GM12878 (cell line): ENCODE measurements at regions not wholly inside any gene's neighbourhood (a gene's known extent, or its start where the extent isn't known, plus 50 kb on each side); places are given as distances from the start of the nearest gene placed in this dataset.

Experiments used
- ATF7 ChIP-seq: fragments of 450-650 bp; IDR thresholded peaks from 2 replicates; pipeline ENCODE4 v1.6.1; 2016; ENCODE audit warnings: low read depth, mild to moderate bottlenecking
- EP300 ChIP-seq, 2 experiments: fragments of 150-350 bp in 1 of 2; IDR thresholded peaks; 2 replicates each; pipeline ENCODE4 v1.6.1; 2011 to 2012; ENCODE audit warnings: low read depth in 2 of 2, low read length in 2 of 2, borderline replicate concordance in 1 of 2, improper control_type of control experiment in 1 of 2, inconsistent platforms in 1 of 2; ENCODE audit not compliant: control insufficient read depth in 1 of 2
- ETV6 ChIP-seq, 2 experiments: fragments of 450-650 bp in 1 of 2; IDR thresholded peaks in 1 of 2; conservative IDR thresholded peaks in 1 of 2; 2 replicates each; pipeline ENCODE4 v1.6.1; 2014; ENCODE audit warnings: antibody characterized with exemption in 1 of 2, borderline replicate concordance in 1 of 2, low read depth in 1 of 2, mild to moderate bottlenecking in 1 of 2, moderate library complexity in 1 of 2
- FOS ChIP-seq: IDR thresholded peaks from 3 replicates; pipeline ENCODE4 v1.6.1; 2011; ENCODE audit warnings: borderline replicate concordance; ENCODE audit not compliant: insufficient read length; ENCODE audit errors: extremely low read depth
- GABPA ChIP-seq: IDR thresholded peaks from 2 replicates; pipeline ENCODE4 v1.6.1; 2014; ENCODE audit warnings: antibody characterized with exemption, low read depth, mild to moderate bottlenecking, inconsistent platforms
- IKZF1 ChIP-seq: fragments of 450-650 bp; conservative IDR thresholded peaks from 2 replicates; pipeline ENCODE4 v1.6.1; 2017; ENCODE audit warnings: antibody characterized with exemption, mild to moderate bottlenecking
- KAT2A ChIP-seq: conservative IDR thresholded peaks from 2 replicates; pipeline ENCODE4 v1.6.1; 2011; ENCODE audit warnings: low read depth, low read length; ENCODE audit not compliant: control insufficient read depth
- RAD21 ChIP-seq: IDR thresholded peaks from 2 replicates; pipeline ENCODE4 v1.6.1; 2011; ENCODE audit warnings: mild to moderate bottlenecking, low read depth, low read length, moderate library complexity; ENCODE audit not compliant: insufficient read depth
- SRF ChIP-seq, 2 experiments: IDR thresholded peaks; 2 replicates each; pipeline ENCODE4 v1.6.1; 2011; ENCODE audit warnings: low read depth in 2 of 2, low read length in 2 of 2, mild to moderate bottlenecking in 1 of 2, moderate library complexity in 1 of 2
- YBX1 ChIP-seq: fragments of 450-650 bp; IDR thresholded peaks from 2 replicates; pipeline ENCODE4 v1.6.1; 2016; ENCODE audit warnings: antibody characterized with exemption
- ZZZ3 ChIP-seq: IDR thresholded peaks from 2 replicates; pipeline ENCODE4 v1.6.1; 2011; ENCODE audit warnings: low read depth; ENCODE audit not compliant: control insufficient read depth, insufficient read length
- TF ChIP-seq, protein P1 (sequence below): IDR thresholded peaks from 2 replicates; pipeline ENCODE4 v1.6.1; 2012; ENCODE audit warnings: low read depth, low read length, improper control_type of control experiment
- TF ChIP-seq, protein P2 (sequence below), 3 experiments: IDR thresholded peaks in 2 of 3; conservative IDR thresholded peaks in 1 of 3; 2 replicates each; pipeline ENCODE4 v1.5.1; 2011; ENCODE audit warnings: low read depth in 3 of 3, low read length in 3 of 3, mild to moderate bottlenecking in 3 of 3, control low read depth in 2 of 3, moderate library complexity in 2 of 3, inconsistent platforms in 1 of 3, mixed read lengths in 1 of 3; ENCODE audit not compliant: control insufficient read depth in 2 of 3, insufficient read depth in 1 of 3; ENCODE audit errors: extremely low read depth in 1 of 3

DNA sequence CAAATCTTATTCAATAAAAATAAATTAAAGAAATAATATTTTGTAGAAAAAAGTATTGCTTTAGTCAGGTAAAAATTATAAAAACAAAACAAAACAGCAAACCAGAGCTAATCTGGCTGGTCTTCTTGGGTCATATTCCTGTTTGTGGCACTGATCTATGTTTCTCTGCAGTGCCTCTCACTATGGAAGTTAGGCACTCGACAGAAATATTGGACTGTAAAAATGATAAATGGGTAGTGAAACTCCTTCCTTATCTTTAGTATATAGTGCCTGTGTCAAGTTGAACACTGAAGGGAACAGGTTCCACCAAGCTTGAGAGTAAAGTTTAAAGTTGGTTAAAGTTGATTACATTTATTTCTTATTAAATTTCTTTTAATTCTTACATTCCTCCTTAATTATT, 1195.6 kb upstream of the GBE1 start:
- TF ChIP-seq ZZZ3 (no peak), SRF (IDR thresholded peaks at IDR 0.05; ENCODE audit: low read depth in 2 of 2, low read length in 2 of 2) (no peak), FOS (no peak), GABPA (no peak), RAD21 (no peak), IKZF1 (no peak), KAT2A (no peak), YBX1 (no peak), EP300 (IDR thresholded peaks at IDR 0.05; ENCODE audit: borderline replicate concordance in 1 of 2, control insufficient read depth in 1 of 2, low read depth in 2 of 2, low read length in 2 of 2) (no peak), ATF7 (no peak), ETV6 (conservative IDR thresholded peaks at IDR 0.05 in 1 of 2, IDR thresholded peaks at IDR 0.05 in 1 of 2; ENCODE audit: borderline replicate concordance in 1 of 2, low read depth in 1 of 2) (no peak)
- TF ChIP-seq, protein P1, sequence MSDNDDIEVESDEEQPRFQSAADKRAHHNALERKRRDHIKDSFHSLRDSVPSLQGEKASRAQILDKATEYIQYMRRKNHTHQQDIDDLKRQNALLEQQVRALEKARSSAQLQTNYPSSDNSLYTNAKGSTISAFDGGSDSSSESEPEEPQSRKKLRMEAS = no peak
- TF ChIP-seq, protein P2, sequence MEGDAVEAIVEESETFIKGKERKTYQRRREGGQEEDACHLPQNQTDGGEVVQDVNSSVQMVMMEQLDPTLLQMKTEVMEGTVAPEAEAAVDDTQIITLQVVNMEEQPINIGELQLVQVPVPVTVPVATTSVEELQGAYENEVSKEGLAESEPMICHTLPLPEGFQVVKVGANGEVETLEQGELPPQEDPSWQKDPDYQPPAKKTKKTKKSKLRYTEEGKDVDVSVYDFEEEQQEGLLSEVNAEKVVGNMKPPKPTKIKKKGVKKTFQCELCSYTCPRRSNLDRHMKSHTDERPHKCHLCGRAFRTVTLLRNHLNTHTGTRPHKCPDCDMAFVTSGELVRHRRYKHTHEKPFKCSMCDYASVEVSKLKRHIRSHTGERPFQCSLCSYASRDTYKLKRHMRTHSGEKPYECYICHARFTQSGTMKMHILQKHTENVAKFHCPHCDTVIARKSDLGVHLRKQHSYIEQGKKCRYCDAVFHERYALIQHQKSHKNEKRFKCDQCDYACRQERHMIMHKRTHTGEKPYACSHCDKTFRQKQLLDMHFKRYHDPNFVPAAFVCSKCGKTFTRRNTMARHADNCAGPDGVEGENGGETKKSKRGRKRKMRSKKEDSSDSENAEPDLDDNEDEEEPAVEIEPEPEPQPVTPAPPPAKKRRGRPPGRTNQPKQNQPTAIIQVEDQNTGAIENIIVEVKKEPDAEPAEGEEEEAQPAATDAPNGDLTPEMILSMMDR (IDR thresholded peaks at IDR 0.05 in 2 of 3, conservative IDR thresholded peaks at IDR 0.05 in 1 of 3; ENCODE audit: control insufficient read depth in 2 of 3, extremely low read depth in 1 of 3, insufficient read depth in 1 of 3, low read depth in 3 of 3, low read length in 3 of 3) = no peak
